Fibroblast of lung (primary cell): ENCODE measurements at regions not wholly inside any gene's neighbourhood (a gene's known extent, or its start where the extent isn't known, plus 50 kb on each side); places are given as distances from the start of the nearest gene placed in this dataset.

Experiments
- DNase-seq, 2 donors: peaks; one replicate each; pipeline versions ENCODE4 v3.0.0 to v3.0.0-alpha.2; 2010; ENCODE audit warnings: low read depth in 2 of 2
- H2AFZ ChIP-seq: 2 replicates; pipeline ENCODE4 v1.5.1; 2012; ENCODE audit warnings: low read length, control low read depth, inconsistent platforms
- H3K27ac ChIP-seq: 2 replicates; pipeline ENCODE4 v1.5.1; 2011; ENCODE audit warnings: low read length, control low read depth; ENCODE audit not compliant: insufficient read depth
- H3K27me3 ChIP-seq: 2 replicates; pipeline ENCODE4 v1.5.1; 2011; ENCODE audit warnings: mild to moderate bottlenecking, low read length; ENCODE audit not compliant: control insufficient read depth, insufficient read depth
- H3K36me3 ChIP-seq: 2 replicates; pipeline ENCODE4 v1.5.1; 2011; ENCODE audit warnings: low read length; ENCODE audit not compliant: control insufficient read depth, insufficient read depth
- H3K4me1 ChIP-seq: 2 replicates; pipeline ENCODE4 v1.5.1; 2011; ENCODE audit warnings: low read length; ENCODE audit not compliant: control insufficient read depth, insufficient read depth; ENCODE audit errors: extremely low read depth
- H3K4me2 ChIP-seq: 2 replicates; pipeline ENCODE4 v1.5.1; 2011; ENCODE audit warnings: low read length, control low read depth; ENCODE audit not compliant: insufficient read depth; ENCODE audit errors: extremely low read depth
- H3K4me3 ChIP-seq, 4 experiments: fragments of 200-600 bp in 1 of 4; sonication (generic) in 1 of 4; replicated peaks in 1 of 4; 2 replicates each; pipeline ENCODE4 v1.5.1; 2011 to 2016; ENCODE audit warnings: low read length in 4 of 4, low read depth in 3 of 4, mild to moderate bottlenecking in 3 of 4, control low read depth in 2 of 4, inconsistent platforms in 1 of 4, mixed read lengths in 1 of 4; ENCODE audit not compliant: insufficient read depth in 1 of 4; ENCODE audit errors: control extremely low read depth in 1 of 4
- H3K79me2 ChIP-seq: 2 replicates; pipeline ENCODE4 v1.5.1; 2012; ENCODE audit warnings: mild to moderate bottlenecking, low read length, inconsistent platforms; ENCODE audit not compliant: control insufficient read depth, insufficient read depth
- H3K9ac ChIP-seq: 2 replicates; pipeline ENCODE4 v1.5.1; 2011; ENCODE audit warnings: mild to moderate bottlenecking, low read length, control low read depth; ENCODE audit not compliant: insufficient read depth
- H3K9me3 ChIP-seq: 2 replicates; pipeline ENCODE4 v1.5.1; 2012; ENCODE audit warnings: low read depth, low read length; ENCODE audit not compliant: control insufficient read depth, insufficient read depth
- H4K20me1 ChIP-seq: 2 replicates; pipeline ENCODE4 v1.5.1; 2011; ENCODE audit warnings: low read length; ENCODE audit not compliant: control insufficient read depth, insufficient read depth; ENCODE audit errors: extremely low read depth
- CTCF ChIP-seq, 2 donors: IDR thresholded peaks in 1 of 2; conservative IDR thresholded peaks in 1 of 2; 1 replicate in 1 of 2; 2 replicates in 1 of 2; pipeline ENCODE4 v1.5.1; 2011 to 2012; ENCODE audit warnings: low read length in 2 of 2, control low read depth in 1 of 2, inconsistent platforms in 1 of 2, low read depth in 1 of 2, mild to moderate bottlenecking in 1 of 2
- EZH2 ChIP-seq: IDR thresholded peaks from 2 replicates; pipeline ENCODE4 v1.5.1; 2012; ENCODE audit warnings: low read length, control low read depth, mild to moderate bottlenecking; ENCODE audit errors: missing control alignments

- H3K79me2 ChIP-seq: no peaks in the 10 kb centered on the region
- H2AFZ ChIP-seq: no peak overlapping the region
- H3K27me3 ChIP-seq: no peaks in the 10 kb centered on the region
- H3K4me2 ChIP-seq: no peak overlapping the region
- H3K4me1 ChIP-seq: no peaks in the 10 kb centered on the region
- H3K9me3 ChIP-seq: no peaks in the 10 kb centered on the region
- no peak overlapping the region for H3K27ac ChIP-seq
- H3K4me3 ChIP-seq: no peak overlapping the region
- H3K9ac ChIP-seq: no peak overlapping the region
- H3K36me3 ChIP-seq: no peaks in the 10 kb centered on the region
- no peak for TF ChIP-seq EZH2
- TF ChIP-seq CTCF (conservative IDR thresholded peaks at IDR 0.05 in 1 of 2, IDR thresholded peaks at IDR 0.05 in 1 of 2; ENCODE audit: low read depth in 1 of 2, low read length in 2 of 2): no peak
- H4K20me1 ChIP-seq: no peaks in the 10 kb centered on the region
- DNase-seq: peak in 1 of 2 donors; percentile 18
Measured at GRCh38 chr14:86619726-86620125, 1089.8 kb downstream of the FLRT2 start.

- Histone ChIP-seq H3K79me2 (no peaks in the 10 kb centered on the region), H4K20me1 (no peaks in the 10 kb centered on the region), H3K27ac (no peak overlapping the region), H3K4me2 (no peak overlapping the region), H2AFZ (no peak overlapping the region), H3K36me3 (no peaks in the 10 kb centered on the region), H3K9ac (no peak overlapping the region), H3K27me3 (no peaks in the 10 kb centered on the region), H3K4me3 (no peak overlapping the region), H3K9me3 (no peaks in the 10 kb centered on the region), H3K4me1 (no peaks in the 10 kb centered on the region)
- TF ChIP-seq CTCF (conservative IDR thresholded peaks at IDR 0.05 in 1 of 2, IDR thresholded peaks at IDR 0.05 in 1 of 2; ENCODE audit: low read depth in 1 of 2, low read length in 2 of 2) (no peak), EZH2 (no peak)
- DNase-seq: no peak
Measured at GRCh38 chr14:86613786-86614185, 1083.8 kb downstream of the FLRT2 start.

GRCh38 chr14:86613126-86613525 lies 1083.2 kb downstream of the FLRT2 start:
- no peaks in the 10 kb centered on the region for H3K79me2 ChIP-seq
- TF ChIP-seq EZH2 (no peak), CTCF (conservative IDR thresholded peaks at IDR 0.05 in 1 of 2, IDR thresholded peaks at IDR 0.05 in 1 of 2; ENCODE audit: low read depth in 1 of 2, low read length in 2 of 2) (no peak)
- no peaks in the 10 kb centered on the region for H3K9me3 ChIP-seq
- H3K36me3 ChIP-seq: no peaks in the 10 kb centered on the region
- no peaks in the 10 kb centered on the region for H3K4me1 ChIP-seq
- no peak overlapping the region for H3K4me2 ChIP-seq
- no peak overlapping the region for H3K9ac ChIP-seq
- H3K27ac ChIP-seq: no peak overlapping the region
- no peak overlapping the region for H3K4me3 ChIP-seq
- DNase-seq: no peak
- H4K20me1 ChIP-seq: no peaks in the 10 kb centered on the region
- H3K27me3 ChIP-seq: no peaks in the 10 kb centered on the region
- H2AFZ ChIP-seq: no peak overlapping the region
